ENCODE measurements at regions not wholly inside any gene's neighbourhood (a gene's known extent, or its start where the extent isn't known, plus 50 kb on each side); places are given as distances from the start of the nearest gene placed in this dataset.

DNA sequence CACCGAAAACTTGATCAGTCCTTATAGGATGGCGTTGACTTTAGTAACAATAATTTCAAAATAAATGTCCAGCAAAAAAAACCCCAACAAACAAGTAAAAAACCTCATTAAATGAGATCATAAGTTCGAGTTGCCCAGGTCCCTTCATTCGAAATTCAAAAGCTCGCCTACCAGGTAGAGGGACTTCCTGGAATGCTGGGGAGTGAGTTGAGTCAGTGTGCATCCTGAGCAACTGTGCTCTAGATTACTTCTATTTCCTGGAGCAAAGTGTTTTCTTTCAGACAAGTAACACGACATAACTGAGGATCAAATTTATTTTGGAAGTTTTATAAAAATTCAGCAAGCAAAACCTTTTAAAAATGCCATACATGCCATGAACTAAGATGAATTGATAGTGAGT, 511.9 kb upstream of the CITED2 start:
- H3K27me3 ChIP-seq (replicated peaks; ENCODE audit: insufficient read depth, low read depth, low read length, poor library complexity), result no peaks in the 10 kb centered on the region
- no peak overlapping the region for H3K27ac ChIP-seq (ENCODE audit: low read depth, low read length, poor library complexity, severe bottlenecking)
- no peak overlapping the region for H3K4me3 ChIP-seq (ENCODE audit: low read depth, low read length, poor library complexity, severe bottlenecking)
- H3K9me3 ChIP-seq (ENCODE audit: low read depth, low read length, poor library complexity, severe bottlenecking), result no peaks in the 10 kb centered on the region
- ChIA-PET CTCF (no interaction called here), POLR2A (ENCODE audit: low non-redundant PET) (no interaction called here)
- DNase-seq (ENCODE audit: low spot score), result no peak
- peaks cover 59% of the 10 kb centered on the region for H3K4me1 ChIP-seq (ENCODE audit: insufficient read depth, low read length, poor library complexity, severe bottlenecking)
- H3K36me3 ChIP-seq (ENCODE audit: insufficient read depth, low read length, poor library complexity, severe bottlenecking), result no peaks in the 10 kb centered on the region
- intact Hi-C loops (cut with micrococcal nuclease; ENCODE audit: unreplicated experiment), result no loop called here
- TF ChIP-seq EZH2 (IDR thresholded peaks at IDR 0.05; ENCODE audit: borderline replicate concordance, low read depth, low read length, poor library complexity, severe bottlenecking), result no peak
- TF ChIP-seq, protein P1, sequence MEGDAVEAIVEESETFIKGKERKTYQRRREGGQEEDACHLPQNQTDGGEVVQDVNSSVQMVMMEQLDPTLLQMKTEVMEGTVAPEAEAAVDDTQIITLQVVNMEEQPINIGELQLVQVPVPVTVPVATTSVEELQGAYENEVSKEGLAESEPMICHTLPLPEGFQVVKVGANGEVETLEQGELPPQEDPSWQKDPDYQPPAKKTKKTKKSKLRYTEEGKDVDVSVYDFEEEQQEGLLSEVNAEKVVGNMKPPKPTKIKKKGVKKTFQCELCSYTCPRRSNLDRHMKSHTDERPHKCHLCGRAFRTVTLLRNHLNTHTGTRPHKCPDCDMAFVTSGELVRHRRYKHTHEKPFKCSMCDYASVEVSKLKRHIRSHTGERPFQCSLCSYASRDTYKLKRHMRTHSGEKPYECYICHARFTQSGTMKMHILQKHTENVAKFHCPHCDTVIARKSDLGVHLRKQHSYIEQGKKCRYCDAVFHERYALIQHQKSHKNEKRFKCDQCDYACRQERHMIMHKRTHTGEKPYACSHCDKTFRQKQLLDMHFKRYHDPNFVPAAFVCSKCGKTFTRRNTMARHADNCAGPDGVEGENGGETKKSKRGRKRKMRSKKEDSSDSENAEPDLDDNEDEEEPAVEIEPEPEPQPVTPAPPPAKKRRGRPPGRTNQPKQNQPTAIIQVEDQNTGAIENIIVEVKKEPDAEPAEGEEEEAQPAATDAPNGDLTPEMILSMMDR (conservative IDR thresholded peaks at IDR 0.05; ENCODE audit: low read depth, low read length), result no peak
- no TSS peak for BruUV-seq (replicated peaks)

- TF ChIP-seq EZH2 (IDR thresholded peaks at IDR 0.05; ENCODE audit: borderline replicate concordance, low read depth, low read length, poor library complexity, severe bottlenecking), result no peak
- TF ChIP-seq, protein P1 (conservative IDR thresholded peaks at IDR 0.05; ENCODE audit: low read depth, low read length), result no peak
- intact Hi-C loops (cut with micrococcal nuclease; ENCODE audit: unreplicated experiment), result no loop called here
- H3K4me3 ChIP-seq (ENCODE audit: low read depth, low read length, poor library complexity, severe bottlenecking), result no peak overlapping the region
- H3K27ac ChIP-seq (ENCODE audit: low read depth, low read length, poor library complexity, severe bottlenecking), result no peak overlapping the region
- BruUV-seq (replicated peaks), result no TSS peak
- POLR2A ChIA-PET (ENCODE audit: low non-redundant PET), result no interaction called here
- H3K4me1 ChIP-seq (ENCODE audit: insufficient read depth, low read length, poor library complexity, severe bottlenecking), result peaks cover 62% of the 10 kb centered on the region
- H3K27me3 ChIP-seq (replicated peaks; ENCODE audit: insufficient read depth, low read depth, low read length, poor library complexity), result no peaks in the 10 kb centered on the region
- H3K36me3 ChIP-seq (ENCODE audit: insufficient read depth, low read length, poor library complexity, severe bottlenecking), result no peaks in the 10 kb centered on the region
- no peak for DNase-seq (ENCODE audit: low spot score)
- CTCF ChIA-PET, result no interaction called here
- H3K9me3 ChIP-seq (ENCODE audit: low read depth, low read length, poor library complexity, severe bottlenecking), result no peaks in the 10 kb centered on the region
These were observed 511.5 kb upstream of the CITED2 start for GRCh38 chr6:139885909-139886308.

DNA sequence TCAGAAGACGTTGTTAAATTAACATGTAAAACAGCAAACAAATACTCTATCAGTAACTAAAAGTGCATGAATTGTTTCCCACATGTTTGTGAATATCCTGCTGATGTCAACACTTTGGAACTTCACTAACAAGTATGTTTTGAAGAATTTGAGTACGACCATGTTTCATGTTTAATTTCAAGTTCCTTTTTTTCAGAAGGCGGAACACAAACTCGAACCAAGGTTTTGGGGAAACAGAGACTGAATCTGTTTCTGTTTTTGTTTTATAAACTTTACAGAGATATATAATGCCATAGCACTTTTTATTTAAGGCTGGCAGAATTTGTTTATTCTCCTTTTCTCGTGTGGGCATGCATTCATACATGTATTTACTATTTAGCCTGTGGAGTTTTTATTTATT, 509.3 kb upstream of the CITED2 start:
- TF ChIP-seq, protein P1 (conservative IDR thresholded peaks at IDR 0.05; ENCODE audit: low read depth, low read length), result no peak
- no peak for TF ChIP-seq EZH2 (IDR thresholded peaks at IDR 0.05; ENCODE audit: borderline replicate concordance, low read depth, low read length, poor library complexity, severe bottlenecking)
- no TSS peak for BruUV-seq (replicated peaks)
- Histone ChIP-seq H3K4me3 (ENCODE audit: low read depth, low read length, poor library complexity, severe bottlenecking) (no peak overlapping the region), H3K36me3 (ENCODE audit: insufficient read depth, low read length, poor library complexity, severe bottlenecking) (no peaks in the 10 kb centered on the region), H3K27ac (ENCODE audit: low read depth, low read length, poor library complexity, severe bottlenecking) (peak overlapping the region; percentile 79), H3K9me3 (ENCODE audit: low read depth, low read length, poor library complexity, severe bottlenecking) (no peaks in the 10 kb centered on the region), H3K27me3 (replicated peaks; ENCODE audit: insufficient read depth, low read depth, low read length, poor library complexity) (no peaks in the 10 kb centered on the region), H3K4me1 (ENCODE audit: insufficient read depth, low read length, poor library complexity, severe bottlenecking) (peaks cover 50% of the 10 kb centered on the region)
- no peak for DNase-seq (ENCODE audit: low spot score)
- ChIA-PET POLR2A (ENCODE audit: low non-redundant PET) (interaction anchor here (0.6 kb wide), 1 partner anchor 14 kb away, joined by 3 read pairs; no protein-coding TSS in a partner anchor), CTCF (no interaction called here)
- intact Hi-C loops (cut with micrococcal nuclease; ENCODE audit: unreplicated experiment), result loop anchor here (5.0 kb wide), 2 partner anchors 99 to 559 kb away; no protein-coding TSS in a partner anchor

All from A673 (cell line).